ENCODE measurements at regions not wholly inside any gene's neighbourhood (a gene's known extent, or its start where the extent isn't known, plus 50 kb on each side); places are given as distances from the start of the nearest gene placed in this dataset.

- intact Hi-C loops (cut with DNase I, micrococcal nuclease), result no loop called here
- Histone ChIP-seq H3K4me3 (no peak overlapping the region), H3K36me3 (ENCODE audit: low read depth) (no peaks in the 10 kb centered on the region), H3K9me3 (no peaks in the 10 kb centered on the region), H3K4me1 (ENCODE audit: low read depth) (no peaks in the 10 kb centered on the region)
- DNase-seq, result no peak
- no peak for ATAC-seq
- TF ChIP-seq, protein P1, sequence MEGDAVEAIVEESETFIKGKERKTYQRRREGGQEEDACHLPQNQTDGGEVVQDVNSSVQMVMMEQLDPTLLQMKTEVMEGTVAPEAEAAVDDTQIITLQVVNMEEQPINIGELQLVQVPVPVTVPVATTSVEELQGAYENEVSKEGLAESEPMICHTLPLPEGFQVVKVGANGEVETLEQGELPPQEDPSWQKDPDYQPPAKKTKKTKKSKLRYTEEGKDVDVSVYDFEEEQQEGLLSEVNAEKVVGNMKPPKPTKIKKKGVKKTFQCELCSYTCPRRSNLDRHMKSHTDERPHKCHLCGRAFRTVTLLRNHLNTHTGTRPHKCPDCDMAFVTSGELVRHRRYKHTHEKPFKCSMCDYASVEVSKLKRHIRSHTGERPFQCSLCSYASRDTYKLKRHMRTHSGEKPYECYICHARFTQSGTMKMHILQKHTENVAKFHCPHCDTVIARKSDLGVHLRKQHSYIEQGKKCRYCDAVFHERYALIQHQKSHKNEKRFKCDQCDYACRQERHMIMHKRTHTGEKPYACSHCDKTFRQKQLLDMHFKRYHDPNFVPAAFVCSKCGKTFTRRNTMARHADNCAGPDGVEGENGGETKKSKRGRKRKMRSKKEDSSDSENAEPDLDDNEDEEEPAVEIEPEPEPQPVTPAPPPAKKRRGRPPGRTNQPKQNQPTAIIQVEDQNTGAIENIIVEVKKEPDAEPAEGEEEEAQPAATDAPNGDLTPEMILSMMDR (IDR thresholded peaks at IDR 0.05), result no peak
These were observed 119.7 kb downstream of the LYPLAL1 start for GRCh38 chr1:219293410-219293809.

DNA sequence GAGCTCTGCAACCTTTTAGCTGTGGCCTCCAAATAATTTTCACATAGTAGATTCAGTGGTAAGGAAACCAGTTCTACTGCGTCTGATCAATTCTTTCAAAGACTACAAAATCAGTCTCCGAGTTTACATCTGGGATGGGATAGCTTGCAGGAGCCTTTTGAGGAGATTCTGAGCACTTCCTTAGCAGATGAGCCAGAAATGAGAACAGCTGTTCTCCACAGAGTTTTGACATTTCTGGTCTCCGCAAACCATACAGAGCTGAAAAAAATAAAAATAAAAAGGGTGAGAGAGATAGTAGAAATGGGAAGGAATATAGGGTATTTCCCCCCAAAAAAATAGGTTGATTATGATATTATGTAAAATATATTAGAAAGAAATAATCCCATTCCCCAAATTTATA lies 119.3 kb downstream of the LYPLAL1 start:
- ATAC-seq, result no peak
- DNase-seq, result no peak
- intact Hi-C loops (cut with DNase I, micrococcal nuclease), result no loop called here
- Histone ChIP-seq H3K9me3 (no peaks in the 10 kb centered on the region), H3K4me1 (ENCODE audit: low read depth) (no peaks in the 10 kb centered on the region), H3K36me3 (ENCODE audit: low read depth) (no peaks in the 10 kb centered on the region), H3K4me3 (no peak overlapping the region)
- TF ChIP-seq, protein P1 (IDR thresholded peaks at IDR 0.05), result no peak

GRCh38 chr1:219292341-219292740 lies 118.7 kb downstream of the LYPLAL1 start:
- Histone ChIP-seq H3K36me3 (ENCODE audit: low read depth) (no peaks in the 10 kb centered on the region), H3K4me3 (no peak overlapping the region), H3K4me1 (ENCODE audit: low read depth) (no peaks in the 10 kb centered on the region), H3K9me3 (no peaks in the 10 kb centered on the region)
- intact Hi-C loops (cut with DNase I, micrococcal nuclease), result no loop called here
- ATAC-seq (no peak), DNase-seq (no peak)
- TF ChIP-seq, protein P1 (IDR thresholded peaks at IDR 0.05), result no peak

GRCh38 chr1:219289171-219289570 lies 115.5 kb downstream of the LYPLAL1 start:
- H3K9me3 ChIP-seq, result no peaks in the 10 kb centered on the region
- TF ChIP-seq, protein P1 (IDR thresholded peaks at IDR 0.05), result no peak

DNA sequence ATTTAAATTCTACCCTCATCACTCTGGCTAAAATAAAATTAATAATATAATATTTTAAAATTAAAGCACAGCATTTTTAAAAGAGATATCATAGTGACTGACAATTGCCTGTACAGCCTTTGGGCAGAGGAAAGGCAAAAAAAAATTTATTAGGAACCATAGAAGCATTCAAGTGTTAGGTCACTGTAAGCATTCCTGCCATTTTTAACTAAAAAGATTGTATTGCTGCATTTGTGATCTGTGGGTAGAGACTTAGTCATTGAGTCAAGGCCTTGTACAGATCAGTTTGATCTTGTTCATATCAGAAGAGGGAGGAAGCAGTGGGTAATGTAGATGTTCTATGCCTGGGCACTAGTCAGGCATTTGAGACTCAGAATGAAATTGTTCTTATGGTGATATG lies 109.9 kb downstream of the LYPLAL1 start:
- Histone ChIP-seq H3K36me3 (ENCODE audit: low read depth) (no peaks in the 10 kb centered on the region), H3K4me3 (no peak overlapping the region), H3K9me3 (no peaks in the 10 kb centered on the region), H3K4me1 (ENCODE audit: low read depth) (no peaks in the 10 kb centered on the region)
- no peak for DNase-seq
- ATAC-seq, result no peak
- TF ChIP-seq, protein P1 (IDR thresholded peaks at IDR 0.05), result no peak
- intact Hi-C loops (cut with DNase I, micrococcal nuclease), result no loop called here

More at GRCh38 chr1:219289171-219289570, 115.5 kb downstream of the LYPLAL1 start:
- Histone ChIP-seq H3K36me3 (ENCODE audit: low read depth) (no peaks in the 10 kb centered on the region), H3K4me3 (no peak overlapping the region), H3K4me1 (ENCODE audit: low read depth) (no peaks in the 10 kb centered on the region)
- DNase-seq (no peak), ATAC-seq (no peak)
- intact Hi-C loops (cut with DNase I, micrococcal nuclease), result no loop called here

DNA sequence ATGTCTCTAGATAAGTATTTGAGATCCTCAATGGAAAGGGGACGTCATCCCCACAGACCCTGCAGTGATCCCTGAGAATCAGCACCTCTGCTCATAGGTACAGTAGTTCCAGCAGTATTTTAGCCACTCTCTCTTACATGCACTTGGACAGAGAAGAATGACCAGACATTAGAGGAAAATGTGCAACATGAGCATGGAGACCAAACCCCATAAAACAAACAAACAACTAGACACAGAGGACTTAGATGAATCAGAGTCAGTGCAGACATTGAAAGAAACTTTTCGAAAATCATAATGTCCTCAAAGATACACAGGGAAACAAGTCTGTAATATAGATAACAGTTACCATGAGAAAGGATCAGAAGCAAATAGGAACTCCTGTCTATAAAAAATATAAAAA lies 108.2 kb downstream of the LYPLAL1 start:
- no peak overlapping the region for H3K4me3 ChIP-seq
- ATAC-seq (no peak), DNase-seq (no peak)
- no peaks in the 10 kb centered on the region for H3K36me3 ChIP-seq (ENCODE audit: low read depth)
- TF ChIP-seq, protein P1 (IDR thresholded peaks at IDR 0.05), result no peak
- intact Hi-C loops (cut with DNase I, micrococcal nuclease), result no loop called here
- H3K9me3 ChIP-seq, result no peaks in the 10 kb centered on the region
- H3K4me1 ChIP-seq (ENCODE audit: low read depth), result no peaks in the 10 kb centered on the region

Measured in mucosa of descending colon (tissue), 3 donors.